Left lung (tissue), 4 donors: ENCODE measurements at regions not wholly inside any gene's neighbourhood (a gene's known extent, or its start where the extent isn't known, plus 50 kb on each side); places are given as distances from the start of the nearest gene placed in this dataset.

Experiments used
- ATAC-seq: fragments of 200-7000 bp; cut with Tn5 transposase; one replicate; pipeline ENCODE4 v1.9.1; 2020; ENCODE audit warnings: moderate library complexity
- DNase-seq, 4 donors: peaks; one replicate each; pipeline ENCODE4 v3.0.0-alpha.2; 2013 to 2020
- H3K27ac ChIP-seq, 2 donors: fragments of 200-600 bp; sonication (generic) in 1 of 2; one replicate each; pipeline versions ENCODE4 v1.5.0 to v1.8.0; 2020 to 2021
- H3K27me3 ChIP-seq, 2 donors: fragments of 200-600 bp; sonication (generic) in 1 of 2; one replicate each; pipeline versions ENCODE4 v1.5.0 to v1.8.0; 2020 to 2021
- H3K36me3 ChIP-seq, 2 donors: fragments of 200-600 bp; sonication (generic) in 1 of 2; one replicate each; pipeline versions ENCODE4 v1.5.0 to v1.8.0; 2020 to 2021
- H3K4me1 ChIP-seq, 2 donors: fragments of 200-600 bp; one replicate each; pipeline ENCODE4 v1.8.0; 2021
- H3K4me3 ChIP-seq, 2 donors: fragments of 200-600 bp; sonication (generic) in 1 of 2; one replicate each; pipeline versions ENCODE4 v1.5.0 to v1.8.0; 2020 to 2021; ENCODE audit warnings: mild to moderate bottlenecking in 1 of 2
- H3K9me3 ChIP-seq, 2 donors: fragments of 200-600 bp; sonication (generic) in 1 of 2; one replicate each; pipeline versions ENCODE4 v1.5.0 to v1.8.0; 2020 to 2021
- intact Hi-C, 2 donors: fragments of 100-400 bp; cut with DNase I; formaldehyde crosslinking; loops; one replicate each; pipeline versions ENCODE4 v1.11.2 to v1.14.2; 2022
- TF ChIP-seq, protein P1 (sequence below), 2 donors: fragments of 200-600 bp; sonication (generic) in 1 of 2; IDR thresholded peaks; one replicate each; pipeline versions ENCODE4 v1.5.0 to v1.8.0; 2021; ENCODE audit warnings: antibody characterized with exemption in 2 of 2
- donor health status: DM: no; HTN: yes; CAD: no.
- donor health status: DM: no; HTN: no; CAD: no.

DNA sequence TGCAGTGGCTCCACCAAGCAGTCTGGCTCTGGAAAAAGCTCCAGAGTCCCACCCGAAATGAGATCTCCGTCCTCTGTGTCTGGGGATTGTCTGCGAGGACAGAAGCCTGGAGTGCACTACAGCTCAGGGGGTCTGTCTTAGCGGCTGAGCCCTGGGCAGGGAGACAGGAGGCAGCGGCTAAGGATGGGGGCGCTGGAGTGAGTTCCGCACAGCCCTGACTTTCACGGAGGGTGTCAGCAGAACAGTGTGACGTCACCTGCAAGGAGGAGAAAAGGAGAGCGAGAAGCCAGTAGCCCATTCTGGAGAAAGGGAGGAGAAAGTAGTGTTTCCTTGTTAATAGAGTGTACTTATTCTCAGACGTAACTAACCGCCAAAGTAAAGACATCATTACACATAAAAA is 97.6 kb downstream of the FAM50B start:
- Histone ChIP-seq H3K4me3 (no peak overlapping the region), H3K4me1 (no peaks in the 10 kb centered on the region), H3K27me3 (peaks cover 0 to 9% of the 10 kb centered on the region in 2 donors), H3K36me3 (no peaks in the 10 kb centered on the region), H3K27ac (no peak overlapping the region), H3K9me3 (peaks cover 0 to 3% of the 10 kb centered on the region in 2 donors)
- TF ChIP-seq, protein P1, sequence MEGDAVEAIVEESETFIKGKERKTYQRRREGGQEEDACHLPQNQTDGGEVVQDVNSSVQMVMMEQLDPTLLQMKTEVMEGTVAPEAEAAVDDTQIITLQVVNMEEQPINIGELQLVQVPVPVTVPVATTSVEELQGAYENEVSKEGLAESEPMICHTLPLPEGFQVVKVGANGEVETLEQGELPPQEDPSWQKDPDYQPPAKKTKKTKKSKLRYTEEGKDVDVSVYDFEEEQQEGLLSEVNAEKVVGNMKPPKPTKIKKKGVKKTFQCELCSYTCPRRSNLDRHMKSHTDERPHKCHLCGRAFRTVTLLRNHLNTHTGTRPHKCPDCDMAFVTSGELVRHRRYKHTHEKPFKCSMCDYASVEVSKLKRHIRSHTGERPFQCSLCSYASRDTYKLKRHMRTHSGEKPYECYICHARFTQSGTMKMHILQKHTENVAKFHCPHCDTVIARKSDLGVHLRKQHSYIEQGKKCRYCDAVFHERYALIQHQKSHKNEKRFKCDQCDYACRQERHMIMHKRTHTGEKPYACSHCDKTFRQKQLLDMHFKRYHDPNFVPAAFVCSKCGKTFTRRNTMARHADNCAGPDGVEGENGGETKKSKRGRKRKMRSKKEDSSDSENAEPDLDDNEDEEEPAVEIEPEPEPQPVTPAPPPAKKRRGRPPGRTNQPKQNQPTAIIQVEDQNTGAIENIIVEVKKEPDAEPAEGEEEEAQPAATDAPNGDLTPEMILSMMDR (IDR thresholded peaks at IDR 0.05): no peak
- no peak for ATAC-seq
- intact Hi-C loops: no loop called here
- no peak for DNase-seq

DNA sequence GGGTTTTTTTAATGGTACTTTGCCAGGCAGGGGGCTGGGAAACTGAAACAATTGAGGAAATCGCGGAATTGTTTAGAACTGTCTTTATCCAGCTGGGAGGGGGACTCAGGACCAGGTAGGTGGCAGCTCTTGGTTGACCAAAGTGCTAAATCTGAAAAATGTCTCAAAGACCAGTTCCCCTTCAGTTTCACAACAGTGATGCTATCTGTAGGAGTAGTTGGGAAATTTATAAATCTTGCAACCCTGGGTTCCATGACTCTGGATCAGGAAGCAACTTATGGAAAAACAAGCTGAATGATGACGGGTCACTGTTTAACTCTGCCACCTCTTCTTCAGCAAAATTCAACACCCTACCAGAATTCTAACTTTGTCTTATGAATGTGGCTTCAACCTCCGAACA is 99.7 kb downstream of the FAM50B start:
- no peaks in the 10 kb centered on the region for H3K4me1 ChIP-seq
- ATAC-seq (no peak), DNase-seq (no peak)
- TF ChIP-seq, protein P1 (IDR thresholded peaks at IDR 0.05): no peak
- H3K4me3 ChIP-seq: no peak overlapping the region
- H3K36me3 ChIP-seq: no peaks in the 10 kb centered on the region
- H3K27ac ChIP-seq: no peak overlapping the region
- H3K27me3 ChIP-seq: peaks cover 0 to 9% of the 10 kb centered on the region in 2 donors
- H3K9me3 ChIP-seq: peaks cover 0 to 3% of the 10 kb centered on the region in 2 donors
- intact Hi-C loops: no loop called here

DNA sequence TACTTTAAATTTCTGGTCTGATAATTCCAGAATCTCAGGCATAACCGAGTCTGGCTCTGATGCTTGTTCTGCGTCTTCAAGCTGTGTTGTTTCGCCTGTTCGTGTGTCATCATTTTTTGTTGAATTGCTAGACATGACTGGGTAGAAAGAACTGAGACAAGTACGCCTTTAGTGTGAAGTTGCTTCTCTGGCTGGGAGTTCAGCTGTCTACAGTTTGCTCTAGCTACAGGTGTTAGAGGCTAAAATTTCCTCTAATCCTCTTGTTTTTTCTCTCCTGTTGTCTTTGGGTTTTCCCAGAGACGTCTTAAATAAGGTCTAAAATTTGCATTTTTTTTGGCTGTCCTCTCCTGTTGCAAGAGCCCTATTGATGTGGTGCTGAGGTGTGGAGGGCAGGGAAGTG is 100.3 kb downstream of the FAM50B start:
- H3K27ac ChIP-seq: no peak overlapping the region
- TF ChIP-seq, protein P1 (IDR thresholded peaks at IDR 0.05): no peak
- no peak for ATAC-seq
- no peaks in the 10 kb centered on the region for H3K36me3 ChIP-seq
- peaks cover 0 to 9% of the 10 kb centered on the region in 2 donors for H3K27me3 ChIP-seq
- no peak for DNase-seq
- H3K4me3 ChIP-seq: no peak overlapping the region
- intact Hi-C loops: no loop called here
- no peaks in the 10 kb centered on the region for H3K4me1 ChIP-seq
- peaks cover 0 to 3% of the 10 kb centered on the region in 2 donors for H3K9me3 ChIP-seq

DNA sequence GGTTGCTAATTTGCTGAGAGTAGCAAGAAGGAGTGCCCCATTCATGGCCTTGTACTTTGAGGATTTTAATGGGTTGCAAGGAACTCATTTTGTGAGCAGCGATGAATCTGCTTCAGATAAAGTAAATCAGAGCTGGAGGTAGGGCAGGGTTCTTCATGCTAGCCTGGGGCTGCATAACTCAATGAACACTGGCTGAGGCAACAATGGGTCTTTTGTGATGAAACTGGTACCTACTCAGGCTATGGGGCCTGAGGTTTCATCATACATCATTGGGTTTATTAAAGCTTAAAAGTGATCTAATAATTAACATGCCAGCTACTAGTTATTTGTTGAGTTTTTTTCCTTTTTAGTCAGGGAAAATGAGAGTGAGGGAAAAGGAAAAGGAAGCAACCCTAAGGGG is 106.9 kb downstream of the FAM50B start:
- TF ChIP-seq, protein P1 (IDR thresholded peaks at IDR 0.05): no peak
- Histone ChIP-seq H3K27ac (no peak overlapping the region), H3K36me3 (no peaks in the 10 kb centered on the region), H3K27me3 (no peaks in the 10 kb centered on the region), H3K4me1 (no peaks in the 10 kb centered on the region), H3K9me3 (no peaks in the 10 kb centered on the region), H3K4me3 (no peak overlapping the region)
- intact Hi-C loops: no loop called here
- ATAC-seq (no peak), DNase-seq (no peak)

GRCh38 chr6:3957321-3957720 is 108.1 kb downstream of the FAM50B start:
- DNase-seq: no peak
- H3K4me1 ChIP-seq: no peaks in the 10 kb centered on the region
- intact Hi-C loops: no loop called here

More at GRCh38 chr6:3957321-3957720, 108.1 kb downstream of the FAM50B start:
- TF ChIP-seq, protein P1 (IDR thresholded peaks at IDR 0.05): no peak
- Histone ChIP-seq H3K9me3 (no peaks in the 10 kb centered on the region), H3K36me3 (no peaks in the 10 kb centered on the region), H3K27me3 (no peaks in the 10 kb centered on the region), H3K27ac (no peak overlapping the region), H3K4me3 (no peak overlapping the region)
- no peak for ATAC-seq
